K562 (cell line): ENCODE measurements at regions not wholly inside any gene's neighbourhood (a gene's known extent, or its start where the extent isn't known, plus 50 kb on each side); places are given as distances from the start of the nearest gene placed in this dataset.

Source experiments
- PCBP1 ChIP-seq: fragments of 200-400 bp; formaldehyde crosslinking; IDR thresholded peaks from 2 replicates; pipeline ENCODE4 v1.6.1; 2018; ENCODE audit warnings: mild to moderate bottlenecking, low read depth, low read length; ENCODE audit not compliant: poor library complexity, severe bottlenecking
- ZNF146 ChIP-seq: IDR thresholded peaks from one replicate; pipeline ENCODE4 v1.6.1; 2018; ENCODE audit warnings: missing compliant biosample characterization; ENCODE audit not compliant: unreplicated experiment
- TF ChIP-seq, protein P1 (sequence below), 3 experiments: fragments of 200-800 bp in 1 of 3; sonication (Bioruptor generic) in 1 of 3; sonication (generic) in 1 of 3; formaldehyde crosslinking in 1 of 3; IDR thresholded peaks; 2 replicates each; pipeline versions ENCODE4 v1.6.1 to v1.8.0; 2016 to 2022; ENCODE audit warnings: mild to moderate bottlenecking in 2 of 3, missing compliant biosample characterization in 2 of 3, missing genetic modification characterization in 2 of 3, missing genetic modification reagents in 1 of 3
- TF ChIP-seq, protein P2 (sequence below), 2 experiments: fragments of 450-650 bp; formaldehyde crosslinking in 1 of 2; IDR thresholded peaks; 2 replicates each; pipeline versions ENCODE4 v1.4.0 to v1.6.1; 2014 to 2020; ENCODE audit warnings: mild to moderate bottlenecking in 2 of 2, borderline replicate concordance in 1 of 2, low read depth in 1 of 2

DNA sequence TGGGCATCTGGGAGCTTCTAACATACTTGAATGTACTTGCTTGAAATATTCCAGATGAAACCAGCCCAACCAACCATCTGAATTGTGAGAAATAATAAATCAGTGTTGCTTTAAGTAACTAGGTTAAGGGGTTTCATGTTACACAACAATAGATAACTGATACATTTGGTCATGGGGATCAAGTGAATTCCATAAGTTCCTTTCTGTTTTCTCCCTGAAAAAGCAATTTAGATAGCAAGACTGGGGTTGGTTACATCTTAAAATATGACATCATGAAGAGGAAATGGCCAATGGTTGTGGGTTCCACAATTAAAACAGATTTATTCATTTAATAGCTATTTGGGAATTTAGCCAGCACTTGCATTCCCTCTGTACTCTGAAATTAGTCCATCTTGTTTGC lies 559.7 kb downstream of the TLR4 start (continued):
- TF ChIP-seq PCBP1 (no peak), ZNF146 (CRISPR knock-in tag) (no peak)
- TF ChIP-seq, protein P1, sequence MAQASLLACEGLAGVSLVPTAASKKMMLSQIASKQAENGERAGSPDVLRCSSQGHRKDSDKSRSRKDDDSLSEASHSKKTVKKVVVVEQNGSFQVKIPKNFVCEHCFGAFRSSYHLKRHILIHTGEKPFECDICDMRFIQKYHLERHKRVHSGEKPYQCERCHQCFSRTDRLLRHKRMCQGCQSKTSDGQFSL (CRISPR knock-in tag; IDR thresholded peaks at IDR 0.05): no peak
- TF ChIP-seq, protein P1 (tag; IDR thresholded peaks at IDR 0.05): no peak
- TF ChIP-seq, protein P2, sequence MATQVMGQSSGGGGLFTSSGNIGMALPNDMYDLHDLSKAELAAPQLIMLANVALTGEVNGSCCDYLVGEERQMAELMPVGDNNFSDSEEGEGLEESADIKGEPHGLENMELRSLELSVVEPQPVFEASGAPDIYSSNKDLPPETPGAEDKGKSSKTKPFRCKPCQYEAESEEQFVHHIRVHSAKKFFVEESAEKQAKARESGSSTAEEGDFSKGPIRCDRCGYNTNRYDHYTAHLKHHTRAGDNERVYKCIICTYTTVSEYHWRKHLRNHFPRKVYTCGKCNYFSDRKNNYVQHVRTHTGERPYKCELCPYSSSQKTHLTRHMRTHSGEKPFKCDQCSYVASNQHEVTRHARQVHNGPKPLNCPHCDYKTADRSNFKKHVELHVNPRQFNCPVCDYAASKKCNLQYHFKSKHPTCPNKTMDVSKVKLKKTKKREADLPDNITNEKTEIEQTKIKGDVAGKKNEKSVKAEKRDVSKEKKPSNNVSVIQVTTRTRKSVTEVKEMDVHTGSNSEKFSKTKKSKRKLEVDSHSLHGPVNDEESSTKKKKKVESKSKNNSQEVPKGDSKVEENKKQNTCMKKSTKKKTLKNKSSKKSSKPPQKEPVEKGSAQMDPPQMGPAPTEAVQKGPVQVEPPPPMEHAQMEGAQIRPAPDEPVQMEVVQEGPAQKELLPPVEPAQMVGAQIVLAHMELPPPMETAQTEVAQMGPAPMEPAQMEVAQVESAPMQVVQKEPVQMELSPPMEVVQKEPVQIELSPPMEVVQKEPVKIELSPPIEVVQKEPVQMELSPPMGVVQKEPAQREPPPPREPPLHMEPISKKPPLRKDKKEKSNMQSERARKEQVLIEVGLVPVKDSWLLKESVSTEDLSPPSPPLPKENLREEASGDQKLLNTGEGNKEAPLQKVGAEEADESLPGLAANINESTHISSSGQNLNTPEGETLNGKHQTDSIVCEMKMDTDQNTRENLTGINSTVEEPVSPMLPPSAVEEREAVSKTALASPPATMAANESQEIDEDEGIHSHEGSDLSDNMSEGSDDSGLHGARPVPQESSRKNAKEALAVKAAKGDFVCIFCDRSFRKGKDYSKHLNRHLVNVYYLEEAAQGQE (IDR thresholded peaks at IDR 0.05; ENCODE audit: borderline replicate concordance): no peak
- TF ChIP-seq, protein P2 (CRISPR knock-in tag; IDR thresholded peaks at IDR 0.05; ENCODE audit: low read depth): no peak
